ENCODE measurements at regions not wholly inside any gene's neighbourhood (a gene's known extent, or its start where the extent isn't known, plus 50 kb on each side); places are given as distances from the start of the nearest gene placed in this dataset.

- H3K36me3 ChIP-seq (replicated peaks in 1 of 2; ENCODE audit: control insufficient read depth in 2 of 2, insufficient read depth in 2 of 2, low read length in 2 of 2) = no peaks in the 10 kb centered on the region
- no peak overlapping the region for H2AFZ ChIP-seq (ENCODE audit: low read length)
- no peak overlapping the region for H2BK15ac ChIP-seq (ENCODE audit: low read length)
- no peak overlapping the region for H3K18ac ChIP-seq (ENCODE audit: low read length)
- no peaks in the 10 kb centered on the region for H3K79me1 ChIP-seq (ENCODE audit: low read depth, low read length)
- no peaks in the 10 kb centered on the region for H3K27me3 ChIP-seq (ENCODE audit: control insufficient read depth in 3 of 3, insufficient read depth in 3 of 3, low read depth in 1 of 3, low read length in 3 of 3)
- H3K9ac ChIP-seq (ENCODE audit: low read depth, low read length, poor library complexity) = no peak overlapping the region
- peaks cover 0 to 4% of the 10 kb centered on the region in 2 donors for H3K9me3 ChIP-seq (replicated peaks in 1 of 2; ENCODE audit: control insufficient read depth in 2 of 2, insufficient read depth in 1 of 2, low read depth in 1 of 2, low read length in 2 of 2)
- no peak overlapping the region for H4K8ac ChIP-seq (ENCODE audit: low read depth, low read length)
- H2AK5ac ChIP-seq (ENCODE audit: low read depth, low read length) = no peak overlapping the region
- H2BK5ac ChIP-seq (ENCODE audit: low read length) = no peak overlapping the region
- no peak overlapping the region for H4K91ac ChIP-seq (ENCODE audit: low read depth, low read length, poor library complexity)
- H3K4me3 ChIP-seq (ENCODE audit: low read length in 2 of 2) = peak overlapping the region in 1 of 2 donors; percentile 6
- no peak overlapping the region for H3K23ac ChIP-seq (ENCODE audit: low read depth, low read length, poor library complexity)
- no peak overlapping the region for H3K14ac ChIP-seq (ENCODE audit: low read length)
- H3K4me1 ChIP-seq (ENCODE audit: control insufficient read depth in 2 of 2, insufficient read depth in 1 of 2, low read depth in 1 of 2, low read length in 2 of 2) = no peaks in the 10 kb centered on the region
- no peak overlapping the region for H3K27ac ChIP-seq (replicated peaks; ENCODE audit: low read length)
- DNase-seq (ENCODE audit: low spot score) = no peak
- no peak overlapping the region for H3K4me2 ChIP-seq (ENCODE audit: insufficient read depth, low read length, poor library complexity, severe bottlenecking)
- H2BK120ac ChIP-seq (ENCODE audit: low read depth, low read length) = no peak overlapping the region
- H3K4ac ChIP-seq (ENCODE audit: low read length) = no peak overlapping the region
- no peak overlapping the region for H2BK12ac ChIP-seq (ENCODE audit: low read length)
- no CpG with 5 or more reads among the region's 9 CpGs for WGBS, 2 donors (ENCODE audit: extremely low coverage in 2 of 2, insufficient read length in 2 of 2, insufficient replicate concordance in 1 of 2)
Observed at GRCh38 chr10:113420733-113421675, 131.8 kb upstream of the HABP2 start.

- H3K9ac ChIP-seq (ENCODE audit: low read depth, low read length, poor library complexity) = no peak overlapping the region
- H3K4me3 ChIP-seq (ENCODE audit: low read length in 2 of 2) = no peak overlapping the region
- no peak overlapping the region for H3K18ac ChIP-seq (ENCODE audit: low read length)
- peaks cover 0 to 4% of the 10 kb centered on the region in 2 donors for H3K9me3 ChIP-seq (replicated peaks in 1 of 2; ENCODE audit: control insufficient read depth in 2 of 2, insufficient read depth in 1 of 2, low read depth in 1 of 2, low read length in 2 of 2)
- no peak overlapping the region for H4K8ac ChIP-seq (ENCODE audit: low read depth, low read length)
- H3K4me1 ChIP-seq (ENCODE audit: control insufficient read depth in 2 of 2, insufficient read depth in 1 of 2, low read depth in 1 of 2, low read length in 2 of 2) = no peaks in the 10 kb centered on the region
- DNase-seq (ENCODE audit: low spot score) = no peak
- no peaks in the 10 kb centered on the region for H3K79me1 ChIP-seq (ENCODE audit: low read depth, low read length)
- whole genome bisulfite sequencing, 2 donors (ENCODE audit: extremely low coverage in 2 of 2, insufficient read length in 2 of 2, insufficient replicate concordance in 1 of 2) = no CpG with 5 or more reads among the region's 2 CpGs
- no peak overlapping the region for H2BK12ac ChIP-seq (ENCODE audit: low read length)
- H2BK5ac ChIP-seq (ENCODE audit: low read length) = no peak overlapping the region
- no peak overlapping the region for H2AFZ ChIP-seq (ENCODE audit: low read length)
- H3K4me2 ChIP-seq (ENCODE audit: insufficient read depth, low read length, poor library complexity, severe bottlenecking) = no peak overlapping the region
- no peak overlapping the region for H2AK5ac ChIP-seq (ENCODE audit: low read depth, low read length)
- no peak overlapping the region for H3K27ac ChIP-seq (replicated peaks; ENCODE audit: low read length)
- no peak overlapping the region for H4K91ac ChIP-seq (ENCODE audit: low read depth, low read length, poor library complexity)
- no peaks in the 10 kb centered on the region for H3K27me3 ChIP-seq (ENCODE audit: control insufficient read depth in 3 of 3, insufficient read depth in 3 of 3, low read depth in 1 of 3, low read length in 3 of 3)
- no peaks in the 10 kb centered on the region for H3K36me3 ChIP-seq (replicated peaks in 1 of 2; ENCODE audit: control insufficient read depth in 2 of 2, insufficient read depth in 2 of 2, low read length in 2 of 2)
- no peak overlapping the region for H2BK120ac ChIP-seq (ENCODE audit: low read depth, low read length)
- H3K14ac ChIP-seq (ENCODE audit: low read length) = no peak overlapping the region
- no peak overlapping the region for H3K23ac ChIP-seq (ENCODE audit: low read depth, low read length, poor library complexity)
- no peak overlapping the region for H2BK15ac ChIP-seq (ENCODE audit: low read length)
- no peak overlapping the region for H3K4ac ChIP-seq (ENCODE audit: low read length)
Observed at GRCh38 chr10:113422371-113422770, 130.5 kb upstream of the HABP2 start.

GRCh38 chr10:113423981-113424721 is 128.7 kb upstream of the HABP2 start:
- H3K18ac ChIP-seq (ENCODE audit: low read length) = no peak overlapping the region
- H3K14ac ChIP-seq (ENCODE audit: low read length) = no peak overlapping the region
- H3K4me3 ChIP-seq (ENCODE audit: low read length in 2 of 2) = no peak overlapping the region
- H3K9me3 ChIP-seq (replicated peaks in 1 of 2; ENCODE audit: control insufficient read depth in 2 of 2, insufficient read depth in 1 of 2, low read depth in 1 of 2, low read length in 2 of 2) = peaks cover 0 to 4% of the 10 kb centered on the region in 2 donors
- no peaks in the 10 kb centered on the region for H3K4me1 ChIP-seq (ENCODE audit: control insufficient read depth in 2 of 2, insufficient read depth in 1 of 2, low read depth in 1 of 2, low read length in 2 of 2)
- H2BK15ac ChIP-seq (ENCODE audit: low read length) = no peak overlapping the region
- no peak overlapping the region for H4K8ac ChIP-seq (ENCODE audit: low read depth, low read length)
- no peaks in the 10 kb centered on the region for H3K27me3 ChIP-seq (ENCODE audit: control insufficient read depth in 3 of 3, insufficient read depth in 3 of 3, low read depth in 1 of 3, low read length in 3 of 3)
- no peak overlapping the region for H2BK5ac ChIP-seq (ENCODE audit: low read length)
- no peaks in the 10 kb centered on the region for H3K79me1 ChIP-seq (ENCODE audit: low read depth, low read length)
- no peak overlapping the region for H3K4me2 ChIP-seq (ENCODE audit: insufficient read depth, low read length, poor library complexity, severe bottlenecking)
- no peak overlapping the region for H2AFZ ChIP-seq (ENCODE audit: low read length)
- H2BK12ac ChIP-seq (ENCODE audit: low read length) = no peak overlapping the region
- H3K27ac ChIP-seq (replicated peaks; ENCODE audit: low read length) = no peak overlapping the region
- H3K4ac ChIP-seq (ENCODE audit: low read length) = no peak overlapping the region
- H4K91ac ChIP-seq (ENCODE audit: low read depth, low read length, poor library complexity) = no peak overlapping the region
- no peak for DNase-seq (ENCODE audit: low spot score)
- H3K23ac ChIP-seq (ENCODE audit: low read depth, low read length, poor library complexity) = no peak overlapping the region
- H2AK5ac ChIP-seq (ENCODE audit: low read depth, low read length) = no peak overlapping the region
- no peak overlapping the region for H3K9ac ChIP-seq (ENCODE audit: low read depth, low read length, poor library complexity)
- H2BK120ac ChIP-seq (ENCODE audit: low read depth, low read length) = no peak overlapping the region
- no CpG with 5 or more reads among the region's 14 CpGs for WGBS, 2 donors (ENCODE audit: extremely low coverage in 2 of 2, insufficient read length in 2 of 2, insufficient replicate concordance in 1 of 2)
- no peaks in the 10 kb centered on the region for H3K36me3 ChIP-seq (replicated peaks in 1 of 2; ENCODE audit: control insufficient read depth in 2 of 2, insufficient read depth in 2 of 2, low read length in 2 of 2)

GRCh38 chr10:113425008-113425407 is 127.8 kb upstream of the HABP2 start:
- Histone ChIP-seq H2BK12ac (ENCODE audit: low read length) (no peak overlapping the region), H3K4me3 (ENCODE audit: low read length in 2 of 2) (no peak overlapping the region), H3K36me3 (replicated peaks in 1 of 2; ENCODE audit: control insufficient read depth in 2 of 2, insufficient read depth in 2 of 2, low read length in 2 of 2) (no peaks in the 10 kb centered on the region), H2BK120ac (ENCODE audit: low read depth, low read length) (no peak overlapping the region), H3K23ac (ENCODE audit: low read depth, low read length, poor library complexity) (no peak overlapping the region), H2BK15ac (ENCODE audit: low read length) (no peak overlapping the region), H3K4me1 (ENCODE audit: control insufficient read depth in 2 of 2, insufficient read depth in 1 of 2, low read depth in 1 of 2, low read length in 2 of 2) (no peaks in the 10 kb centered on the region), H3K4ac (ENCODE audit: low read length) (no peak overlapping the region), H2BK5ac (ENCODE audit: low read length) (no peak overlapping the region), H3K4me2 (ENCODE audit: insufficient read depth, low read length, poor library complexity, severe bottlenecking) (no peak overlapping the region), H3K27ac (replicated peaks; ENCODE audit: low read length) (no peak overlapping the region), H4K8ac (ENCODE audit: low read depth, low read length) (no peak overlapping the region), H2AFZ (ENCODE audit: low read length) (no peak overlapping the region), H3K18ac (ENCODE audit: low read length) (no peak overlapping the region), H3K9me3 (replicated peaks in 1 of 2; ENCODE audit: control insufficient read depth in 2 of 2, insufficient read depth in 1 of 2, low read depth in 1 of 2, low read length in 2 of 2) (peaks cover 0 to 4% of the 10 kb centered on the region in 2 donors), H3K79me1 (ENCODE audit: low read depth, low read length) (no peaks in the 10 kb centered on the region), H3K14ac (ENCODE audit: low read length) (no peak overlapping the region), H2AK5ac (ENCODE audit: low read depth, low read length) (no peak overlapping the region), H3K9ac (ENCODE audit: low read depth, low read length, poor library complexity) (no peak overlapping the region), H3K27me3 (ENCODE audit: control insufficient read depth in 3 of 3, insufficient read depth in 3 of 3, low read depth in 1 of 3, low read length in 3 of 3) (no peaks in the 10 kb centered on the region), H4K91ac (ENCODE audit: low read depth, low read length, poor library complexity) (no peak overlapping the region)
- WGBS, 2 donors (ENCODE audit: extremely low coverage in 2 of 2, insufficient read length in 2 of 2, insufficient replicate concordance in 1 of 2) = no CpG with 5 or more reads among the region's 3 CpGs
- no peak for DNase-seq (ENCODE audit: low spot score)

Data from neuronal stem cell (in vitro differentiated cells).